ENCODE measurements at regions not wholly inside any gene's neighbourhood (a gene's known extent, or its start where the extent isn't known, plus 50 kb on each side); places are given as distances from the start of the nearest gene placed in this dataset.

- Mint-ChIP-seq H3K36me3 (ENCODE audit: low read depth) (no peaks in the 10 kb centered on the region), H3K27ac (no peak overlapping the region), H3K4me1 (ENCODE audit: low read depth) (peaks cover 2% of the 10 kb centered on the region), H3K4me3 (no peak overlapping the region), H3K27me3 (ENCODE audit: insufficient read depth) (peaks cover 13% of the 10 kb centered on the region), H3K9me3 (no peaks in the 10 kb centered on the region)
- DNase-seq (ENCODE audit: low spot score) = no peak
- intact Hi-C loops (cut with micrococcal nuclease) = no loop called here
These were observed 102.5 kb downstream of the INHBB start for GRCh38 chr2:120448436-120448835.

GRCh38 chr2:120448961-120449810, 103.2 kb downstream of the INHBB start:
- Mint-ChIP-seq H3K27me3 (ENCODE audit: insufficient read depth) (peaks cover 8% of the 10 kb centered on the region), H3K9me3 (no peaks in the 10 kb centered on the region), H3K36me3 (ENCODE audit: low read depth) (no peaks in the 10 kb centered on the region), H3K27ac (no peak overlapping the region), H3K4me1 (ENCODE audit: low read depth) (no peaks in the 10 kb centered on the region), H3K4me3 (no peak overlapping the region)
- no peak for DNase-seq (ENCODE audit: low spot score)
- intact Hi-C loops (cut with micrococcal nuclease) = no loop called here

- no peaks in the 10 kb centered on the region for H3K4me1 Mint-ChIP-seq (ENCODE audit: low read depth)
- no peak for DNase-seq (ENCODE audit: low spot score)
- no peaks in the 10 kb centered on the region for H3K36me3 Mint-ChIP-seq (ENCODE audit: low read depth)
- no peaks in the 10 kb centered on the region for H3K9me3 Mint-ChIP-seq
- intact Hi-C loops (cut with micrococcal nuclease) = no loop called here
- H3K27me3 Mint-ChIP-seq (ENCODE audit: insufficient read depth) = peaks cover 8% of the 10 kb centered on the region
- no peak overlapping the region for H3K27ac Mint-ChIP-seq
- no peak overlapping the region for H3K4me3 Mint-ChIP-seq
These were observed 104.4 kb downstream of the INHBB start for GRCh38 chr2:120450196-120450820.

GRCh38 chr2:120451334-120451733, 105.4 kb downstream of the INHBB start:
- H3K36me3 Mint-ChIP-seq (ENCODE audit: low read depth) = no peaks in the 10 kb centered on the region
- no peaks in the 10 kb centered on the region for H3K9me3 Mint-ChIP-seq
- no peak overlapping the region for H3K4me3 Mint-ChIP-seq
- no peak for DNase-seq (ENCODE audit: low spot score)
- peaks cover 10% of the 10 kb centered on the region for H3K27me3 Mint-ChIP-seq (ENCODE audit: insufficient read depth)
- intact Hi-C loops (cut with micrococcal nuclease) = no loop called here
- H3K4me1 Mint-ChIP-seq (ENCODE audit: low read depth) = no peaks in the 10 kb centered on the region
- H3K27ac Mint-ChIP-seq = no peak overlapping the region

GRCh38 chr2:120452131-120452530, 106.2 kb downstream of the INHBB start:
- H3K4me3 Mint-ChIP-seq = no peak overlapping the region
- H3K4me1 Mint-ChIP-seq (ENCODE audit: low read depth) = no peaks in the 10 kb centered on the region
- peaks cover 13% of the 10 kb centered on the region for H3K27me3 Mint-ChIP-seq (ENCODE audit: insufficient read depth)
- peaks cover 1% of the 10 kb centered on the region for H3K9me3 Mint-ChIP-seq
- DNase-seq (ENCODE audit: low spot score) = no peak
- no peaks in the 10 kb centered on the region for H3K36me3 Mint-ChIP-seq (ENCODE audit: low read depth)
- no peak overlapping the region for H3K27ac Mint-ChIP-seq
- intact Hi-C loops (cut with micrococcal nuclease) = no loop called here

- Mint-ChIP-seq H3K27ac (no peak overlapping the region), H3K4me1 (ENCODE audit: low read depth) (no peaks in the 10 kb centered on the region), H3K27me3 (ENCODE audit: insufficient read depth) (peaks cover 16% of the 10 kb centered on the region), H3K36me3 (ENCODE audit: low read depth) (no peaks in the 10 kb centered on the region), H3K9me3 (peaks cover 7% of the 10 kb centered on the region), H3K4me3 (no peak overlapping the region)
- intact Hi-C loops (cut with micrococcal nuclease) = no loop called here
- DNase-seq (ENCODE audit: low spot score) = no peak
These were observed 107.2 kb downstream of the INHBB start for GRCh38 chr2:120452945-120453634.

- Mint-ChIP-seq H3K27me3 (ENCODE audit: insufficient read depth) (peaks cover 16% of the 10 kb centered on the region), H3K9me3 (peaks cover 7% of the 10 kb centered on the region), H3K4me3 (no peak overlapping the region), H3K4me1 (ENCODE audit: low read depth) (no peaks in the 10 kb centered on the region), H3K36me3 (ENCODE audit: low read depth) (no peaks in the 10 kb centered on the region), H3K27ac (no peak overlapping the region)
- intact Hi-C loops (cut with micrococcal nuclease) = no loop called here
- DNase-seq (ENCODE audit: low spot score) = no peak
These were observed 107.7 kb downstream of the INHBB start for GRCh38 chr2:120453635-120453998.

GRCh38 chr2:120454654-120455385, 108.9 kb downstream of the INHBB start:
- no peaks in the 10 kb centered on the region for H3K4me1 Mint-ChIP-seq (ENCODE audit: low read depth)
- H3K27me3 Mint-ChIP-seq (ENCODE audit: insufficient read depth) = peaks cover 15% of the 10 kb centered on the region
- no peak overlapping the region for H3K4me3 Mint-ChIP-seq
- DNase-seq (ENCODE audit: low spot score) = no peak
- H3K9me3 Mint-ChIP-seq = peaks cover 7% of the 10 kb centered on the region
- intact Hi-C loops (cut with micrococcal nuclease) = no loop called here
- H3K36me3 Mint-ChIP-seq (ENCODE audit: low read depth) = no peaks in the 10 kb centered on the region
- no peak overlapping the region for H3K27ac Mint-ChIP-seq

GRCh38 chr2:120455390-120455789, 109.5 kb downstream of the INHBB start:
- intact Hi-C loops (cut with micrococcal nuclease) = no loop called here
- H3K27me3 Mint-ChIP-seq (ENCODE audit: insufficient read depth) = peaks cover 15% of the 10 kb centered on the region
- no peaks in the 10 kb centered on the region for H3K4me1 Mint-ChIP-seq (ENCODE audit: low read depth)
- H3K27ac Mint-ChIP-seq = no peak overlapping the region
- no peak for DNase-seq (ENCODE audit: low spot score)
- H3K36me3 Mint-ChIP-seq (ENCODE audit: low read depth) = no peaks in the 10 kb centered on the region
- H3K4me3 Mint-ChIP-seq = no peak overlapping the region
- H3K9me3 Mint-ChIP-seq = peaks cover 7% of the 10 kb centered on the region

GRCh38 chr2:120456867-120457266, 110.9 kb downstream of the INHBB start:
- intact Hi-C loops (cut with micrococcal nuclease) = no loop called here
- peaks cover 15% of the 10 kb centered on the region for H3K27me3 Mint-ChIP-seq (ENCODE audit: insufficient read depth)
- peaks cover 7% of the 10 kb centered on the region for H3K9me3 Mint-ChIP-seq
- no peak for DNase-seq (ENCODE audit: low spot score)
- H3K36me3 Mint-ChIP-seq (ENCODE audit: low read depth) = no peaks in the 10 kb centered on the region
- no peak overlapping the region for H3K4me3 Mint-ChIP-seq
- no peak overlapping the region for H3K27ac Mint-ChIP-seq
- H3K4me1 Mint-ChIP-seq (ENCODE audit: low read depth) = no peaks in the 10 kb centered on the region

- intact Hi-C loops (cut with micrococcal nuclease) = no loop called here
- Mint-ChIP-seq H3K36me3 (ENCODE audit: low read depth) (no peaks in the 10 kb centered on the region), H3K9me3 (peaks cover 7% of the 10 kb centered on the region), H3K27me3 (ENCODE audit: insufficient read depth) (peaks cover 9% of the 10 kb centered on the region), H3K4me1 (ENCODE audit: low read depth) (no peaks in the 10 kb centered on the region), H3K27ac (no peak overlapping the region), H3K4me3 (no peak overlapping the region)
- no peak for DNase-seq (ENCODE audit: low spot score)
These were observed 114.6 kb downstream of the INHBB start for GRCh38 chr2:120460511-120460910.

- no peak for DNase-seq (ENCODE audit: low spot score)
- no peak overlapping the region for H3K4me3 Mint-ChIP-seq
- no peaks in the 10 kb centered on the region for H3K36me3 Mint-ChIP-seq (ENCODE audit: low read depth)
- H3K27ac Mint-ChIP-seq = no peak overlapping the region
- H3K27me3 Mint-ChIP-seq (ENCODE audit: insufficient read depth) = peaks cover 6% of the 10 kb centered on the region
- H3K4me1 Mint-ChIP-seq (ENCODE audit: low read depth) = no peaks in the 10 kb centered on the region
- intact Hi-C loops (cut with micrococcal nuclease) = no loop called here
- H3K9me3 Mint-ChIP-seq = peaks cover 7% of the 10 kb centered on the region
These were observed 115.2 kb downstream of the INHBB start for GRCh38 chr2:120461092-120461491.
